Mammary epithelial cell (primary cell): ENCODE measurements at regions not wholly inside any gene's neighbourhood (a gene's known extent, or its start where the extent isn't known, plus 50 kb on each side); places are given as distances from the start of the nearest gene placed in this dataset.

ENCODE experiments used
- EZH2 ChIP-seq: IDR thresholded peaks from 2 replicates; pipeline ENCODE4 v1.6.1; 2012; ENCODE audit warnings: low read length, inconsistent platforms, borderline replicate concordance
- TF ChIP-seq, protein P1 (sequence below), 2 donors: IDR thresholded peaks in 1 of 2; conservative IDR thresholded peaks in 1 of 2; 2 replicates each; pipeline ENCODE4 v1.5.1; 2011 to 2012; ENCODE audit warnings: inconsistent platforms in 2 of 2, low read length in 2 of 2, mild to moderate bottlenecking in 2 of 2, control low read depth in 1 of 2, low read depth in 1 of 2; ENCODE audit not compliant: insufficient read depth in 1 of 2; ENCODE audit errors: extremely low read depth in 1 of 2

DNA sequence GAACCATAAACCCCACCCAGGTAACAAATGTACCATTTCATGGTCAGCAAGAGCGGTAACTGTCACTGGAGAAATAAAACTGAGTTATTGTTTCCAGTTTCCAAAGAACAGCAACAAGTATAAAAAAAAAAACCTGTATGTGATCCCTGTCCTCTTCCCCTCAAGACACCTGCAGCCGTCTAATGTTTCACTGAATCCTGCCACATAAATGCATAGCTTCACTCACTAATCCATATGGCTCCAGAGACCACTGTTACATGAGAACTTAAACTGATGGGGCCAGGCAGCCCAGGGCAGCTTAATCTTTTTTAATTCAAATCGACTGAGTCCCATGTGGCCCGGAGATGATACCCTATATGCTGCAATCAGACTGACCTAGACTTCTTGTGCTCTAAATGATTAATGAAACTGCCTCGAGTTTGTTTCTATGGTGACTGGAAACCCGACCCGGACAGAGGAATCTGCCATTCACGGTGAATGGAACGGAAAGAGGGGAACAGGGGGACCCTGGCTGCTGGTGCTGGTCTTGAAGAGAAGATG, 60.9 kb upstream of the SIX2 start:
- TF ChIP-seq, protein P1, sequence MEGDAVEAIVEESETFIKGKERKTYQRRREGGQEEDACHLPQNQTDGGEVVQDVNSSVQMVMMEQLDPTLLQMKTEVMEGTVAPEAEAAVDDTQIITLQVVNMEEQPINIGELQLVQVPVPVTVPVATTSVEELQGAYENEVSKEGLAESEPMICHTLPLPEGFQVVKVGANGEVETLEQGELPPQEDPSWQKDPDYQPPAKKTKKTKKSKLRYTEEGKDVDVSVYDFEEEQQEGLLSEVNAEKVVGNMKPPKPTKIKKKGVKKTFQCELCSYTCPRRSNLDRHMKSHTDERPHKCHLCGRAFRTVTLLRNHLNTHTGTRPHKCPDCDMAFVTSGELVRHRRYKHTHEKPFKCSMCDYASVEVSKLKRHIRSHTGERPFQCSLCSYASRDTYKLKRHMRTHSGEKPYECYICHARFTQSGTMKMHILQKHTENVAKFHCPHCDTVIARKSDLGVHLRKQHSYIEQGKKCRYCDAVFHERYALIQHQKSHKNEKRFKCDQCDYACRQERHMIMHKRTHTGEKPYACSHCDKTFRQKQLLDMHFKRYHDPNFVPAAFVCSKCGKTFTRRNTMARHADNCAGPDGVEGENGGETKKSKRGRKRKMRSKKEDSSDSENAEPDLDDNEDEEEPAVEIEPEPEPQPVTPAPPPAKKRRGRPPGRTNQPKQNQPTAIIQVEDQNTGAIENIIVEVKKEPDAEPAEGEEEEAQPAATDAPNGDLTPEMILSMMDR (conservative IDR thresholded peaks at IDR 0.05 in 1 of 2, IDR thresholded peaks at IDR 0.05 in 1 of 2; ENCODE audit: extremely low read depth in 1 of 2, insufficient read depth in 1 of 2, low read depth in 1 of 2, low read length in 2 of 2) = no peak
- no peak for TF ChIP-seq EZH2
